ENCODE measurements at regions not wholly inside any gene's neighbourhood (a gene's known extent, or its start where the extent isn't known, plus 50 kb on each side); places are given as distances from the start of the nearest gene placed in this dataset.

- TF ChIP-seq CTCF (IDR thresholded peaks at IDR 0.05; ENCODE audit: borderline replicate concordance, extremely low read depth, low read length, poor library complexity, severe bottlenecking) (no peak), EZH2 (IDR thresholded peaks at IDR 0.05; ENCODE audit: borderline replicate concordance, low read depth, low read length, severe bottlenecking) (no peak)
Measured at GRCh38 chr5:5617024-5617423, 194.5 kb downstream of the ICE1 start.
